ENCODE measurements at regions not wholly inside any gene's neighbourhood (a gene's known extent, or its start where the extent isn't known, plus 50 kb on each side); places are given as distances from the start of the nearest gene placed in this dataset.

GRCh38 chr2:126495189-126495588 is 160.8 kb upstream of the GYPC start (continued):
- TF ChIP-seq RBBP5 (conservative IDR thresholded peaks at IDR 0.05): no peak
- no peak for TF ChIP-seq SIX5 (IDR thresholded peaks at IDR 0.05; ENCODE audit: low read depth, low read length, severe bottlenecking)
- TF ChIP-seq EED (IDR thresholded peaks at IDR 0.05; ENCODE audit: low read depth): no peak
- TF ChIP-seq TARDBP (IDR thresholded peaks at IDR 0.05; ENCODE audit: borderline replicate concordance): no peak
- no peak for TF ChIP-seq ESRRA (IDR thresholded peaks at IDR 0.05; ENCODE audit: low read length)
- no peak for TF ChIP-seq KLF5 (IDR thresholded peaks at IDR 0.05; ENCODE audit: partially characterized antibody)
- TF ChIP-seq BCL11A (IDR thresholded peaks at IDR 0.05; ENCODE audit: low read depth, low read length): no peak
- TF ChIP-seq PML (IDR thresholded peaks at IDR 0.05; ENCODE audit: low read length): no peak

GRCh38 chr2:126496493-126496892 is 159.5 kb upstream of the GYPC start:
- SMC1A ChIA-PET (ENCODE audit: uncharacterized antibody, unreplicated experiment): no interaction called here
- no TSS peak for BruUV-seq (replicated peaks)
- H3K27me3 ChIP-seq (replicated peaks in 1 of 2; ENCODE audit: control insufficient read depth in 2 of 2, insufficient read depth in 2 of 2, low read length in 1 of 2): no peaks in the 10 kb centered on the region
- in situ Hi-C loops (cut with MboI): no loop called here
- H3K36me3 ChIP-seq (ENCODE audit: control insufficient read depth in 2 of 2, insufficient read depth in 2 of 2, low read length in 1 of 2): no peaks in the 10 kb centered on the region
- ATAC-seq: peak; percentile 80
- no peaks in the 10 kb centered on the region for H3K4me1 ChIP-seq (ENCODE audit: control insufficient read depth, insufficient read depth, low read length)
- no peaks in the 10 kb centered on the region; the same call in 2 of the 3 replicates for H3K9me3 ChIP-seq (replicated peaks; ENCODE audit: control insufficient read depth, insufficient read depth, low read length)
- RAD21 ChIA-PET (ENCODE audit: unreplicated experiment): no interaction called here
- no peak overlapping the region for H3K4me2 ChIP-seq (ENCODE audit: control insufficient read depth, insufficient read depth)
- no peak overlapping the region for H2AFZ ChIP-seq (ENCODE audit: control insufficient read depth, low read depth, low read length)
- no peaks in the 10 kb centered on the region for H4K20me1 ChIP-seq (ENCODE audit: control insufficient read depth, insufficient read depth)
- H3K9ac ChIP-seq (ENCODE audit: control insufficient read depth, insufficient read depth, low read length): no peak overlapping the region
- H3K27ac ChIP-seq (ENCODE audit: control insufficient read depth, insufficient read depth): no peak overlapping the region
- CTCF ChIA-PET: no interaction called here
- POLR2A ChIA-PET: no interaction called here
- H3K4me3 ChIP-seq: no peak overlapping the region
- 1% methylated on average over 5 of the region's 5 CpGs for WGBS (ENCODE audit: insufficient coverage, insufficient replicate concordance, low lambda C conversion rate, missing lambda C conversion rate)
- peak; percentile 86 for FAIRE-seq
- H3K79me2 ChIP-seq (ENCODE audit: control insufficient read depth, insufficient read depth, low read length): no peaks in the 10 kb centered on the region
- intact Hi-C loops (cut with micrococcal nuclease; ENCODE audit: unreplicated experiment): no loop called here
- peak; percentile 72 for DNase-seq (ENCODE audit: low read depth, low spot score)
- no peak for TF ChIP-seq MYB (IDR thresholded peaks at IDR 0.05; ENCODE audit: borderline replicate concordance, low read depth, low read length)
- TF ChIP-seq BCL3 (IDR thresholded peaks at IDR 0.05; ENCODE audit: borderline replicate concordance, insufficient read depth, low read depth, low read length, poor library complexity, severe bottlenecking): peak; percentile 73
- TF ChIP-seq JUNB (IDR thresholded peaks at IDR 0.05): peak; percentile 97
- TF ChIP-seq NR2C1 (IDR thresholded peaks at IDR 0.05): no peak
- TF ChIP-seq MLLT1 (IDR thresholded peaks at IDR 0.05): no peak
- TF ChIP-seq SMARCA5 (IDR thresholded peaks at IDR 0.05): no peak
- peak; percentile 59; the same call in 1 of the 2 replicates for TF ChIP-seq BCL11A (IDR thresholded peaks at IDR 0.05; ENCODE audit: low read depth, low read length)
- TF ChIP-seq SKIL (IDR thresholded peaks at IDR 0.05; ENCODE audit: low read depth, poor library complexity, severe bottlenecking): no peak
- TF ChIP-seq NBN (IDR thresholded peaks at IDR 0.05): no peak
- TF ChIP-seq CHD1 (IDR thresholded peaks at IDR 0.05; ENCODE audit: low read depth, low read length): no peak
- no peak for TF ChIP-seq LARP7 (IDR thresholded peaks at IDR 0.05)
- no peak for TF ChIP-seq ASH2L (IDR thresholded peaks at IDR 0.05; ENCODE audit: borderline replicate concordance, low read depth)
- peak; percentile 61; the same call in 1 of the 3 replicates for TF ChIP-seq POU2F2 (IDR thresholded peaks at IDR 0.05; ENCODE audit: borderline replicate concordance, low read depth, low read length)
- peak; percentile 57 for TF ChIP-seq SREBF2 (IDR thresholded peaks at IDR 0.05; ENCODE audit: low read length)
- TF ChIP-seq ZNF622 (IDR thresholded peaks at IDR 0.05): no peak

All from GM12878 (cell line).